B cell (primary cell): ENCODE measurements at regions not wholly inside any gene's neighbourhood (a gene's known extent, or its start where the extent isn't known, plus 50 kb on each side); places are given as distances from the start of the nearest gene placed in this dataset.

Experiments
- CTCF ChIP-seq: fragments of 200-600 bp; IDR thresholded peaks from one replicate; pipeline ENCODE4 v1.8.0; 2022; ENCODE audit warnings: antibody characterized with exemption, mild to moderate bottlenecking
- EZH2 ChIP-seq: IDR thresholded peaks from 2 replicates; pipeline ENCODE4 v1.6.1; 2012; ENCODE audit warnings: borderline replicate concordance, low read depth, mild to moderate bottlenecking, moderate library complexity, low read length; ENCODE audit not compliant: insufficient read depth, poor library complexity, severe bottlenecking

- TF ChIP-seq CTCF: no peak
- no peak for TF ChIP-seq EZH2
These were observed 83.8 kb upstream of the ERCC4 start for GRCh38 chr16:13835935-13836730.
